Uterus (tissue), 2 donors: ENCODE measurements at regions not wholly inside any gene's neighbourhood (a gene's known extent, or its start where the extent isn't known, plus 50 kb on each side); places are given as distances from the start of the nearest gene placed in this dataset.

Source experiments
- POLR2A ChIP-seq, 2 donors: fragments of 450-650 bp; IDR thresholded peaks; one replicate each; pipeline ENCODE4 v1.6.1; 2016; ENCODE audit warnings: antibody characterized with exemption in 2 of 2, mild to moderate bottlenecking in 1 of 2, moderate library complexity in 1 of 2
- TF ChIP-seq, protein P1 (sequence below), 4 experiments: fragments of 200-600 bp in 2 of 4; fragments of 450-650 bp in 2 of 4; sonication (generic) in 2 of 4; IDR thresholded peaks; one replicate each; pipeline ENCODE4 v1.5.1; 2016 to 2019; ENCODE audit warnings: antibody characterized with exemption in 4 of 4, mild to moderate bottlenecking in 2 of 4, moderate library complexity in 1 of 4

DNA sequence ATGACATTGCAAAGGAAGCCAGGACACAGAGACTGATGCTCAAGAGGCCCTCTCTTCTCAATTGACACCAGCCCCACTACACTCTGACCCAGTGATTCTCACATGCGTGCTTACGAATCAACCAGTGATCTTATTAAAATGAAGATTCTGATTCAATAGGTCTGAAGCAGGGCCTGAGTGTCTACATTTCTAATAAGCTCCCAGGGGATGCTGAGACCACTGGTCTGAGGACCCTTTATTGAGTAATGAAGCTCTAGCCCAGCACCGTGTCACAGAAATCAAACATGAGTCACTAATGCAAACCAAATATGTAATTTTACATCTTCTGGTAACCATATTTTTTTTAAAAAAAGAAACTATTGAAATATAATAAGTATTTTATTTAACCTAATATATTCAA lies 689.1 kb upstream of the LMCD1 start:
- TF ChIP-seq, protein P1, sequence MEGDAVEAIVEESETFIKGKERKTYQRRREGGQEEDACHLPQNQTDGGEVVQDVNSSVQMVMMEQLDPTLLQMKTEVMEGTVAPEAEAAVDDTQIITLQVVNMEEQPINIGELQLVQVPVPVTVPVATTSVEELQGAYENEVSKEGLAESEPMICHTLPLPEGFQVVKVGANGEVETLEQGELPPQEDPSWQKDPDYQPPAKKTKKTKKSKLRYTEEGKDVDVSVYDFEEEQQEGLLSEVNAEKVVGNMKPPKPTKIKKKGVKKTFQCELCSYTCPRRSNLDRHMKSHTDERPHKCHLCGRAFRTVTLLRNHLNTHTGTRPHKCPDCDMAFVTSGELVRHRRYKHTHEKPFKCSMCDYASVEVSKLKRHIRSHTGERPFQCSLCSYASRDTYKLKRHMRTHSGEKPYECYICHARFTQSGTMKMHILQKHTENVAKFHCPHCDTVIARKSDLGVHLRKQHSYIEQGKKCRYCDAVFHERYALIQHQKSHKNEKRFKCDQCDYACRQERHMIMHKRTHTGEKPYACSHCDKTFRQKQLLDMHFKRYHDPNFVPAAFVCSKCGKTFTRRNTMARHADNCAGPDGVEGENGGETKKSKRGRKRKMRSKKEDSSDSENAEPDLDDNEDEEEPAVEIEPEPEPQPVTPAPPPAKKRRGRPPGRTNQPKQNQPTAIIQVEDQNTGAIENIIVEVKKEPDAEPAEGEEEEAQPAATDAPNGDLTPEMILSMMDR (IDR thresholded peaks at IDR 0.05) = no peak
- TF ChIP-seq POLR2A (IDR thresholded peaks at IDR 0.05) = no peak
